HepG2 (cell line): ENCODE measurements at regions not wholly inside any gene's neighbourhood (a gene's known extent, or its start where the extent isn't known, plus 50 kb on each side); places are given as distances from the start of the nearest gene placed in this dataset.

Source experiments
- ATAC-seq: fragments of 200-7000 bp; cut with Tn5 transposase; 3 replicates; pipeline ENCODE4 v1.9.1; 2020; ENCODE audit warnings: mild to moderate bottlenecking, moderate library complexity
- BruUV-seq: library from RNA; stranded (reverse); fragments of 400-500 nt; replicated peaks from 2 replicates; lab custom pipeline; 2021; lab: Mats Ljungman, UMichigan
- CTCF ChIA-PET: fragments of 300-600 bp; formaldehyde crosslinking; extraction: SDS; loops from one replicate; lab custom pipeline; 2021; ENCODE audit warnings: low total read pairs, inconsistent platforms, low intra/inter-chr PET ratio; lab: Yijun Ruan, JAX
- POLR2A ChIA-PET: fragments of 350-600 bp; sonication (Branson Sonifier 250); formaldehyde crosslinking; loops from one replicate; lab custom pipeline; 2020; ENCODE audit warnings: antibody characterized with exemption, inconsistent platforms; lab: Yijun Ruan, JAX
- DNase-seq: peaks from one replicate; pipeline ENCODE4 v3.0.0-alpha.2; 2015; ENCODE audit warnings: low spot score
- FAIRE-seq: peaks from 3 replicates; lab custom pipeline; 2011; peaks lifted over from hg19 to GRCh38; lab: Jason Lieb, UNC
- H2AFZ ChIP-seq: one replicate; pipeline ENCODE4 v1.6.1; 2011; ENCODE audit warnings: low read length, inconsistent platforms
- H3K27ac ChIP-seq: fragments of 300-600 bp; 3 replicates; pipeline ENCODE4 v1.8.0; 2011; ENCODE audit warnings: mixed run types, mild to moderate bottlenecking, mixed read lengths, low read length, inconsistent platforms; ENCODE audit not compliant: insufficient read depth; ENCODE audit errors: extremely low read length
- H3K27me3 ChIP-seq, 2 experiments: fragments of 200-600 bp in 1 of 2; 2 replicates in 1 of 2; 3 replicates in 1 of 2; pipeline versions ENCODE4 v1.6.0 to v1.8.0; 2011; ENCODE audit warnings: low read length in 2 of 2, mild to moderate bottlenecking in 2 of 2, moderate library complexity in 2 of 2, inconsistent platforms in 1 of 2; ENCODE audit not compliant: insufficient read depth in 2 of 2, control insufficient read depth in 1 of 2
- H3K36me3 ChIP-seq, 2 experiments: fragments of 200-600 bp in 1 of 2; replicated peaks in 1 of 2; 2 replicates in 1 of 2; 3 replicates in 1 of 2; pipeline versions ENCODE4 v1.5.1 to v1.8.0; 2011; ENCODE audit warnings: low read length in 2 of 2, inconsistent platforms in 1 of 2; ENCODE audit not compliant: insufficient read depth in 2 of 2, control insufficient read depth in 1 of 2
- H3K4me1 ChIP-seq: 2 replicates; pipeline ENCODE4 v1.5.1; 2012; ENCODE audit warnings: low read length, inconsistent platforms; ENCODE audit not compliant: insufficient read depth
- H3K4me2 ChIP-seq: 2 replicates; pipeline ENCODE4 v1.6.0; 2011; ENCODE audit warnings: low read depth, low read length, inconsistent platforms
- H3K4me3 ChIP-seq, 3 experiments: fragments of 200-600 bp in 1 of 3; sonication (generic), shearing (Covaris generic) in 1 of 3; replicated peaks in 1 of 3; 2 replicates each; pipeline ENCODE4 v1.5.1; 2011 to 2016; ENCODE audit warnings: low read length in 3 of 3, inconsistent platforms in 2 of 3, low read depth in 2 of 3, mild to moderate bottlenecking in 2 of 3, control low read depth in 1 of 3, mixed read lengths in 1 of 3; ENCODE audit not compliant: insufficient read depth in 1 of 3
- H3K79me2 ChIP-seq: one replicate; pipeline ENCODE4 v1.6.1; 2011; ENCODE audit warnings: low read length, inconsistent platforms; ENCODE audit not compliant: insufficient read depth
- H3K9ac ChIP-seq: 2 replicates; pipeline ENCODE4 v1.6.0; 2011; ENCODE audit warnings: mild to moderate bottlenecking, low read depth, low read length, inconsistent platforms; ENCODE audit not compliant: insufficient read depth
- H3K9me3 ChIP-seq: 2 replicates; pipeline ENCODE4 v1.5.1; 2012; ENCODE audit warnings: mild to moderate bottlenecking, low read length
- H4K20me1 ChIP-seq: 2 replicates; pipeline ENCODE4 v1.6.0; 2011; ENCODE audit warnings: inconsistent platforms, mild to moderate bottlenecking, low read length, moderate library complexity; ENCODE audit not compliant: insufficient read depth
- BRCA1 ChIP-seq: sonication (generic); formaldehyde crosslinking; IDR thresholded peaks from 2 replicates; pipeline ENCODE4 v1.4.0; 2020; ENCODE audit warnings: missing genetic modification reagents
- MYNN ChIP-seq: sonication (generic); formaldehyde crosslinking; IDR thresholded peaks from 2 replicates; pipeline ENCODE4 v1.4.0; 2020; ENCODE audit warnings: mild to moderate bottlenecking, low read depth, missing genetic modification reagents
- NFE2 ChIP-seq: sonication (generic); formaldehyde crosslinking; IDR thresholded peaks from 2 replicates; pipeline ENCODE4 v1.4.0; 2020; ENCODE audit warnings: missing genetic modification reagents
- NFKB2 ChIP-seq: sonication (generic); formaldehyde crosslinking; IDR thresholded peaks from 2 replicates; pipeline ENCODE4 v1.4.0; 2020; ENCODE audit warnings: missing genetic modification reagents, borderline replicate concordance
- NR3C1 ChIP-seq: sonication (generic); formaldehyde crosslinking; IDR thresholded peaks from 2 replicates; pipeline ENCODE4 v1.4.0; 2020; ENCODE audit warnings: missing genetic modification reagents
- PRPF4 ChIP-seq: fragments of 200-400 bp; formaldehyde crosslinking; IDR thresholded peaks from 2 replicates; pipeline ENCODE4 v1.6.1; 2016; ENCODE audit warnings: low read length, low read depth; ENCODE audit not compliant: poor library complexity, severe bottlenecking
- RARA ChIP-seq: IDR thresholded peaks from 2 replicates; pipeline ENCODE4 v1.6.1; 2016; ENCODE audit warnings: missing genetic modification reagents, missing compliant biosample characterization
- RORA ChIP-seq: sonication (generic); formaldehyde crosslinking; IDR thresholded peaks from 2 replicates; pipeline ENCODE4 v1.5.0; 2020; ENCODE audit warnings: mild to moderate bottlenecking, missing genetic modification reagents, moderate library complexity
- SRSF4 ChIP-seq: fragments of 200-400 bp; formaldehyde crosslinking; IDR thresholded peaks from one replicate; pipeline ENCODE4 v1.6.1; 2018; ENCODE audit warnings: mild to moderate bottlenecking, low read depth, low read length, moderate library complexity; ENCODE audit not compliant: poor library complexity, severe bottlenecking
- SSRP1 ChIP-seq: IDR thresholded peaks from 2 replicates; pipeline ENCODE4 v1.6.1; 2016; ENCODE audit warnings: control low read depth
- ZNF30 ChIP-seq: sonication (generic); formaldehyde crosslinking; IDR thresholded peaks from 2 replicates; pipeline ENCODE4 v1.5.0; 2020; ENCODE audit warnings: mild to moderate bottlenecking, missing genetic modification reagents
- ZNF598 ChIP-seq: sonication (generic); formaldehyde crosslinking; IDR thresholded peaks from 2 replicates; pipeline ENCODE4 v1.5.1; 2020; ENCODE audit warnings: mild to moderate bottlenecking, missing genetic modification reagents, borderline replicate concordance
- ZNF616 ChIP-seq: sonication (generic); formaldehyde crosslinking; IDR thresholded peaks from 2 replicates; pipeline ENCODE4 v1.5.0; 2020; ENCODE audit warnings: low read depth, mild to moderate bottlenecking, missing genetic modification reagents
- ZNF766 ChIP-seq: sonication (generic); formaldehyde crosslinking; IDR thresholded peaks from 2 replicates; pipeline ENCODE4 v1.5.0; 2020; ENCODE audit warnings: missing genetic modification reagents, borderline replicate concordance
- in situ Hi-C: cut with HindIII; loops from 2 replicates; pipeline ENCODE4 v1.10.0; 2017; ENCODE audit warnings: low pct_unique_long_range_greater_than_20kb; ENCODE audit not compliant: extremely low pct_ligation_motif_present
- intact Hi-C: fragments of 100-400 bp; cut with micrococcal nuclease; formaldehyde crosslinking; loops from one replicate; pipeline ENCODE4 v1.10.0; 2022; ENCODE audit not compliant: unreplicated experiment

- CTCF ChIA-PET, result no interaction called here
- intact Hi-C loops (no loop called here), in situ Hi-C loops (no loop called here)
- no peak overlapping the region for H2AFZ ChIP-seq
- TF ChIP-seq ZNF30 (no peak), BRCA1 (CRISPR knock-in tag) (no peak), MYNN (CRISPR knock-in tag) (no peak), RARA (CRISPR knock-in tag) (no peak), NR3C1 (CRISPR knock-in tag) (no peak), PRPF4 (no peak), NFKB2 (no peak), SSRP1 (CRISPR knock-in tag) (no peak), RORA (no peak), ZNF616 (CRISPR knock-in tag) (no peak), NFE2 (no peak), ZNF598 (CRISPR knock-in tag) (no peak), SRSF4 (no peak), ZNF766 (CRISPR knock-in tag) (no peak)
- no peaks in the 10 kb centered on the region for H3K79me2 ChIP-seq
- H3K27ac ChIP-seq, result no peak overlapping the region
- no peak overlapping the region for H3K4me2 ChIP-seq
- H3K4me3 ChIP-seq, result no peak overlapping the region
- FAIRE-seq, result no peak
- POLR2A ChIA-PET, result no interaction called here
- no TSS peak for BruUV-seq
- H3K36me3 ChIP-seq, result no peaks in the 10 kb centered on the region
- H3K9me3 ChIP-seq, result peaks cover 19% of the 10 kb centered on the region
- ATAC-seq, result no peak
- H3K4me1 ChIP-seq, result no peaks in the 10 kb centered on the region
- no peaks in the 10 kb centered on the region for H3K27me3 ChIP-seq
- H3K9ac ChIP-seq, result no peak overlapping the region
- H4K20me1 ChIP-seq, result no peaks in the 10 kb centered on the region
- DNase-seq, result no peak
Measured at GRCh38 chr18:54532222-54532621, 58.8 kb upstream of the DYNAP start.
